A549 (cell line): ENCODE measurements at regions not wholly inside any gene's neighbourhood (a gene's known extent, or its start where the extent isn't known, plus 50 kb on each side); places are given as distances from the start of the nearest gene placed in this dataset.

ENCODE experiments used
- ATAC-seq, 2 experiments: fragments of 200-7000 bp in 1 of 2; fragments of >200 bp in 1 of 2; cut with Nextera tagmentation in 1 of 2; cut with Tn5 transposase in 1 of 2; 3 replicates each; pipeline versions ENCODE4 v1.8.0 to v1.9.1; 2018 to 2020; ENCODE audit warnings: mild to moderate bottlenecking in 1 of 2, moderate library complexity in 1 of 2
- CTCF ChIA-PET: fragments of 300-600 bp; sonication (Branson Sonifier 250); formaldehyde crosslinking; extraction: SDS; loops from one replicate; lab custom pipeline; 2021; ENCODE audit warnings: antibody characterized with exemption, inconsistent platforms; lab: Yijun Ruan, JAX
- POLR2A ChIA-PET: fragments of 350-600 bp; formaldehyde crosslinking; extraction: SDS; loops from one replicate; lab custom pipeline; 2021; ENCODE audit warnings: antibody characterized with exemption, inconsistent platforms; lab: Yijun Ruan, JAX
- DNase-seq, 2 experiments: peaks; one replicate each; pipeline versions ENCODE4 v3.0.0 to v3.0.0-alpha.2; 2011 to 2016; ENCODE audit warnings: low read depth in 1 of 2, low spot score in 1 of 2
- FAIRE-seq: peaks from 2 replicates; lab custom pipeline; 2011; peaks lifted over from hg19 to GRCh38; lab: Jason Lieb, UNC
- H3K27ac ChIP-seq, 2 experiments: fragments of >200 bp; sonication (Bioruptor Twin); formaldehyde crosslinking; 3 replicates each; pipeline ENCODE4 v1.5.1; 2016 to 2017
- H3K4me1 ChIP-seq: fragments of >200 bp; sonication (Bioruptor Twin); formaldehyde crosslinking; 3 replicates; pipeline ENCODE4 v1.6.1; 2016
- H3K4me2 ChIP-seq: fragments of >200 bp; sonication (Bioruptor Twin); formaldehyde crosslinking; 3 replicates; pipeline ENCODE4 v1.6.1; 2016
- H3K4me3 ChIP-seq: fragments of >200 bp; sonication (Bioruptor Twin); formaldehyde crosslinking; 3 replicates; pipeline ENCODE4 v1.5.1; 2016
- H3K9me3 ChIP-seq: fragments of >200 bp; sonication (Bioruptor Twin); formaldehyde crosslinking; 3 replicates; pipeline ENCODE4 v1.6.1; 2016
- BHLHE40 ChIP-seq: IDR thresholded peaks from 2 replicates; pipeline ENCODE4 v1.6.1; 2012; ENCODE audit warnings: low read depth, low read length, inconsistent platforms
- CHD2 ChIP-seq: fragments of 150-350 bp; IDR thresholded peaks from 2 replicates; pipeline ENCODE4 v1.6.1; 2014; ENCODE audit warnings: low read length; ENCODE audit not compliant: partially characterized antibody
- CHD4 ChIP-seq: fragments of 200-600 bp; sonication (generic); IDR thresholded peaks from 2 replicates; pipeline ENCODE4 v1.6.1; 2016; ENCODE audit warnings: antibody characterized with exemption, mild to moderate bottlenecking, borderline replicate concordance
- ESRRA ChIP-seq: fragments of 150-350 bp; IDR thresholded peaks from 2 replicates; pipeline ENCODE4 v1.6.1; 2014; ENCODE audit warnings: mild to moderate bottlenecking, low read length, borderline replicate concordance
- FOSL2 ChIP-seq, 2 experiments: fragments of 450-650 bp in 1 of 2; fragments of >200 bp in 1 of 2; sonication (Bioruptor Twin) in 1 of 2; formaldehyde crosslinking; IDR thresholded peaks; 2 replicates each; pipeline versions ENCODE4 v1.5.0 to v1.6.1; 2016 to 2020; ENCODE audit warnings: mild to moderate bottlenecking in 1 of 2, moderate library complexity in 1 of 2
- GATA3 ChIP-seq: IDR thresholded peaks from 2 replicates; pipeline ENCODE4 v1.6.1; 2012; ENCODE audit warnings: borderline replicate concordance
- HEYL ChIP-seq: fragments of 250-450 bp; sonication (Bioruptor Pico); IDR thresholded peaks from 2 replicates; pipeline ENCODE4 v1.8.0; 2021; ENCODE audit warnings: mild to moderate bottlenecking, moderate library complexity
- JUN ChIP-seq, 2 experiments: fragments of >200 bp; sonication (Bioruptor Twin); formaldehyde crosslinking; IDR thresholded peaks; 2 replicates in 1 of 2; 3 replicates in 1 of 2; pipeline ENCODE4 v1.6.1; 2016 to 2017
- KDM5A ChIP-seq: fragments of 200-600 bp; sonication (generic); IDR thresholded peaks from 2 replicates; pipeline ENCODE4 v1.6.1; 2016; ENCODE audit warnings: antibody characterized with exemption, mild to moderate bottlenecking
- MYC ChIP-seq: IDR thresholded peaks from 2 replicates; pipeline ENCODE4 v1.6.1; 2012; ENCODE audit warnings: mild to moderate bottlenecking, inconsistent platforms, low read length, improper control_type of control experiment, borderline replicate concordance
- NFE2L2 ChIP-seq: fragments of 150-350 bp; conservative IDR thresholded peaks from 2 replicates; pipeline ENCODE4 v1.6.1; 2014; ENCODE audit warnings: low read length
- NR3C1 ChIP-seq: fragments of >200 bp; sonication (Bioruptor Twin); formaldehyde crosslinking; IDR thresholded peaks from 3 replicates; pipeline ENCODE4 v1.6.1; 2017
- PHF8 ChIP-seq: fragments of 200-600 bp; sonication (generic); IDR thresholded peaks from 2 replicates; pipeline ENCODE4 v1.6.1; 2016; ENCODE audit warnings: low read depth, mild to moderate bottlenecking, antibody characterized with exemption, moderate library complexity, borderline replicate concordance
- POLR2AphosphoS2 ChIP-seq: conservative IDR thresholded peaks from 2 replicates; pipeline ENCODE4 v1.6.1; 2012; ENCODE audit warnings: low read length, improper control_type of control experiment, inconsistent platforms
- RAD21 ChIP-seq, 2 experiments: fragments of >200 bp in 1 of 2; sonication (Bioruptor Twin) in 1 of 2; formaldehyde crosslinking in 1 of 2; IDR thresholded peaks in 1 of 2; conservative IDR thresholded peaks in 1 of 2; 2 replicates in 1 of 2; 3 replicates in 1 of 2; pipeline ENCODE4 v1.6.1; 2012 to 2018; ENCODE audit warnings: inconsistent platforms in 1 of 2
- RARB ChIP-seq: fragments of 250-450 bp; sonication (Bioruptor Pico); IDR thresholded peaks from 2 replicates; pipeline ENCODE4 v1.8.0; 2021; ENCODE audit warnings: mild to moderate bottlenecking, moderate library complexity
- TFCP2L1 ChIP-seq: fragments of 250-450 bp; sonication (Bioruptor Pico); IDR thresholded peaks from 2 replicates; pipeline ENCODE4 v1.5.0; 2021; ENCODE audit warnings: mild to moderate bottlenecking
- ZSCAN20 ChIP-seq: fragments of 250-450 bp; sonication (Bioruptor Pico); IDR thresholded peaks from 2 replicates; pipeline ENCODE4 v1.8.0; 2022; ENCODE audit warnings: mild to moderate bottlenecking, moderate library complexity
- WGBS: methylation state at CpG from one replicate; pipeline ENCODE4 v1.1.6; 2017; ENCODE audit errors: missing lambda C conversion rate; 5-methylcytosine and 5-hydroxymethylcytosine counted together
- TF ChIP-seq, protein P1 (sequence below): fragments of 250-450 bp; sonication (Bioruptor Pico); IDR thresholded peaks from 2 replicates; pipeline ENCODE4 v1.5.0; 2021; ENCODE audit warnings: mild to moderate bottlenecking, moderate library complexity, borderline replicate concordance
- TF ChIP-seq, protein P2 (sequence below): fragments of 450-650 bp; IDR thresholded peaks from 2 replicates; pipeline ENCODE4 v1.6.1; 2014; ENCODE audit warnings: antibody characterized with exemption
- TF ChIP-seq, protein P3 (sequence below): IDR thresholded peaks from 2 replicates; pipeline ENCODE4 v1.6.1; 2012
- TF ChIP-seq, protein P4 (sequence below): fragments of >200 bp; sonication (Bioruptor Twin); formaldehyde crosslinking; IDR thresholded peaks from 3 replicates; pipeline ENCODE4 v1.5.1; 2016
- TF ChIP-seq, protein P5 (sequence below): fragments of 250-450 bp; sonication (Bioruptor Pico); IDR thresholded peaks from 2 replicates; pipeline ENCODE4 v1.5.0; 2020; ENCODE audit warnings: low read depth, mild to moderate bottlenecking, moderate library complexity

DNA sequence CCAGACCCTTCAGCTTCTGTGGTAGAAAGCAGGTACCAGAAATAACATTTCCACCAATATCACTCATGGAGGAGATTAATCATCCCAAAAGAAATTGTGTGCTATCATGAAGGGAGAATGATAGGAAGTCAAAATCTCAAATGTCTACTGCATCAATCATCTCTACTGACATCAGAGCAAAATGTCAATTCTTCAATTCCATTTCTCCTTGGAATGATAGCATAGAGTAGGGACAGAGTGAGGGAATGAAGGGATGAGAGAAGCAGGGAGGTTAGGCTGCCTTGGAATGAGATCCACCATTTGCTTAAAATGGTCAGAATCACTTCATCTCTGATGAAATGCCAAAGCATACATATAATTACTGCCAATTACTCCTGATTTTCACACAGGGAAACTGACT, 371.8 kb upstream of the ACVR2A start:
- DNase-seq (no peak), FAIRE-seq (no peak), ATAC-seq (no peak)
- Histone ChIP-seq H3K4me3 (no peak overlapping the region), H3K9me3 (no peaks in the 10 kb centered on the region), H3K4me1 (no peaks in the 10 kb centered on the region), H3K27ac (no peak overlapping the region), H3K4me2 (no peak overlapping the region)
- ChIA-PET CTCF (no interaction called here), POLR2A (no interaction called here)
- TF ChIP-seq CHD2 (no peak), CHD4 (no peak), NR3C1 (no peak), TFCP2L1 (CRISPR knock-in tag) (no peak), POLR2AphosphoS2 (no peak), ESRRA (no peak)
- TF ChIP-seq, protein P1, sequence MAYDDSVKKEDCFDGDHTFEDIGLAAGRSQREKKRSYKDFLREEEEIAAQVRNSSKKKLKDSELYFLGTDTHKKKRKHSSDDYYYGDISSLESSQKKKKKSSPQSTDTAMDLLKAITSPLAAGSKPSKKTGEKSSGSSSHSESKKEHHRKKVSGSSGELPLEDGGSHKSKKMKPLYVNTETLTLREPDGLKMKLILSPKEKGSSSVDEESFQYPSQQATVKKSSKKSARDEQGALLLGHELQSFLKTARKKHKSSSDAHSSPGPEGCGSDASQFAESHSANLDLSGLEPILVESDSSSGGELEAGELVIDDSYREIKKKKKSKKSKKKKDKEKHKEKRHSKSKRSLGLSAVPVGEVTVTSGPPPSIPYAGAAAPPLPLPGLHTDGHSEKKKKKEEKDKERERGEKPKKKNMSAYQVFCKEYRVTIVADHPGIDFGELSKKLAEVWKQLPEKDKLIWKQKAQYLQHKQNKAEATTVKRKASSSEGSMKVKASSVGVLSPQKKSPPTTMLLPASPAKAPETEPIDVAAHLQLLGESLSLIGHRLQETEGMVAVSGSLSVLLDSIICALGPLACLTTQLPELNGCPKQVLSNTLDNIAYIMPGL (CRISPR knock-in tag), result no peak

DNA sequence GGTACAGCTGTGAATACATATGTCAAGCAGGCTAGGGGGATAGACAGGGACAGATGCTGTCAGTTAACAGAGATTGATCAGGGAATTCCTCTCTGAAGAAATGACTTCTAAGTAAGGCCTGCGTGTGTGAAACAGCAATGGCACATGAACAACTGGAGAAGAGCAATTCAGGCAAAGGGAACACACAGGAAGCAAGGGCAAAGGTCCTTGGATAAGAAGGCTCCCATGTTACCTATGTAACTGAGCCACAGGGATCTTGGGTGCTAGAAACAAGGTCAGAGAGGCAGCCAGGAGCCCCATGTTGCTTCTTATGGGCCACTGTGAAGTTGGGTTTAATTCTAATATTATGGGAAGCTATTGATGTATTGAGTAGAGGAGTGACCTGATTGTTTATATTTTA, 373.7 kb upstream of the ACVR2A start:
- ChIA-PET CTCF (no interaction called here), POLR2A (no interaction called here)
- no peak for FAIRE-seq
- 0% methylated on average over 1 of the region's 1 CpG for WGBS
- H3K9me3 ChIP-seq, result no peaks in the 10 kb centered on the region
- DNase-seq, result no peak
- no peak overlapping the region for H3K4me2 ChIP-seq
- TF ChIP-seq, protein P2, sequence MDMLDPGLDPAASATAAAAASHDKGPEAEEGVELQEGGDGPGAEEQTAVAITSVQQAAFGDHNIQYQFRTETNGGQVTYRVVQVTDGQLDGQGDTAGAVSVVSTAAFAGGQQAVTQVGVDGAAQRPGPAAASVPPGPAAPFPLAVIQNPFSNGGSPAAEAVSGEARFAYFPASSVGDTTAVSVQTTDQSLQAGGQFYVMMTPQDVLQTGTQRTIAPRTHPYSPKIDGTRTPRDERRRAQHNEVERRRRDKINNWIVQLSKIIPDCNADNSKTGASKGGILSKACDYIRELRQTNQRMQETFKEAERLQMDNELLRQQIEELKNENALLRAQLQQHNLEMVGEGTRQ, result no peak
- no peak for TF ChIP-seq CHD2
- no peak for TF ChIP-seq PHF8
- no peaks in the 10 kb centered on the region for H3K4me1 ChIP-seq
- no peak for ATAC-seq
- no peak overlapping the region for H3K27ac ChIP-seq
- no peak overlapping the region for H3K4me3 ChIP-seq

DNA sequence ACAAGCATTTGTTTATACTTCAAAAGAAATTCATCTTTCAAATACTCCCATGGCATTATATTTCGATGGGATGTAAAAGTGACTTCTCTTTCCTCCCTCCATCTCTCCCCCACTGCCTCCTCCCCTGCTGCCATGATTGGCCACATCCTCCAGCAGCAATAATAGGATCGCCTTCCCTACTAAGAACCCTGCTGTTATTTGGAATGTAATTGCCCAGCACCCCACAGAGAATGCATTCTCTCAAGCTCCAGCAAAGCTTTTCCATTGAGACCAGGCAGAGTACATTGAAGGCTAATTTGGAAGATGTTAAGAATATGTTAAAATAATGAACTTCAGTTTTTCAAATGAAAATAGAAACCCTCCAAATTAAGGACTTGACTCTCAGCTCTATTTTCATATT, 375.4 kb upstream of the ACVR2A start:
- FAIRE-seq (no peak), ATAC-seq (no peak), DNase-seq (no peak)
- ChIA-PET POLR2A (no interaction called here), CTCF (no interaction called here)
- Histone ChIP-seq H3K4me3 (no peak overlapping the region), H3K4me2 (no peak overlapping the region), H3K9me3 (no peaks in the 10 kb centered on the region), H3K27ac (no peak overlapping the region), H3K4me1 (no peaks in the 10 kb centered on the region)
- 22% methylated on average over 2 of the region's 2 CpGs for WGBS
- TF ChIP-seq HEYL (CRISPR knock-in tag) (no peak), GATA3 (no peak)

DNA sequence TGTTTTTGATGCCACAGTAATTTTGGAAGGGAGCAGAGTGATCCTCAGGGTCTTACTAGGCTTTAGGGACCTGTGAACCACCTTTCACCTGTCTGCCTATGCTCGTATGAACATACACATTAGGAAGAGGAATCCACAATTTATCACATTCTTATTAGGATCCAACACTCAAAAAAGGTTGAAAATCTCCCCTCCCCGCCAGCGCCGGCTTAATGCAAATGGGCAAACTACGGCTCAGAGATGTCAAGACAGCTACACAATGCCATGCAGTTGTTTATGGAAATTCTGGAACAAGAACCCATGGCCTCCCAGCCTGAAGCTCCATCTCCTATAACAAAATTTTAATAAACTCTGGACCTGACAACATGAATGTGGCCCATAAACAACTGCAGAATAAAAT, 375.9 kb upstream of the ACVR2A start:
- WGBS, result 49% methylated on average over 5 of the region's 5 CpGs
- POLR2A ChIA-PET, result no interaction called here
- no peak overlapping the region for H3K27ac ChIP-seq
- FAIRE-seq (no peak), ATAC-seq (no peak), DNase-seq (no peak)
- CTCF ChIA-PET, result no interaction called here
- H3K4me2 ChIP-seq, result no peak overlapping the region
- no peaks in the 10 kb centered on the region for H3K9me3 ChIP-seq
- no peak overlapping the region for H3K4me3 ChIP-seq
- no peaks in the 10 kb centered on the region for H3K4me1 ChIP-seq
- TF ChIP-seq, protein P3, sequence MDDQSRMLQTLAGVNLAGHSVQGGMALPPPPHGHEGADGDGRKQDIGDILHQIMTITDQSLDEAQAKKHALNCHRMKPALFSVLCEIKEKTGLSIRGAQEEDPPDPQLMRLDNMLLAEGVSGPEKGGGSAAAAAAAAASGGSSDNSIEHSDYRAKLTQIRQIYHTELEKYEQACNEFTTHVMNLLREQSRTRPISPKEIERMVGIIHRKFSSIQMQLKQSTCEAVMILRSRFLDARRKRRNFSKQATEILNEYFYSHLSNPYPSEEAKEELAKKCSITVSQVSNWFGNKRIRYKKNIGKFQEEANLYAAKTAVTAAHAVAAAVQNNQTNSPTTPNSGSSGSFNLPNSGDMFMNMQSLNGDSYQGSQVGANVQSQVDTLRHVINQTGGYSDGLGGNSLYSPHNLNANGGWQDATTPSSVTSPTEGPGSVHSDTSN, result no peak
- no peak for TF ChIP-seq KDM5A
- TF ChIP-seq RARB (CRISPR knock-in tag), result no peak
- TF ChIP-seq CHD4, result no peak
- no peak for TF ChIP-seq ZSCAN20 (CRISPR knock-in tag)
- TF ChIP-seq BHLHE40, result no peak
- TF ChIP-seq, protein P4, sequence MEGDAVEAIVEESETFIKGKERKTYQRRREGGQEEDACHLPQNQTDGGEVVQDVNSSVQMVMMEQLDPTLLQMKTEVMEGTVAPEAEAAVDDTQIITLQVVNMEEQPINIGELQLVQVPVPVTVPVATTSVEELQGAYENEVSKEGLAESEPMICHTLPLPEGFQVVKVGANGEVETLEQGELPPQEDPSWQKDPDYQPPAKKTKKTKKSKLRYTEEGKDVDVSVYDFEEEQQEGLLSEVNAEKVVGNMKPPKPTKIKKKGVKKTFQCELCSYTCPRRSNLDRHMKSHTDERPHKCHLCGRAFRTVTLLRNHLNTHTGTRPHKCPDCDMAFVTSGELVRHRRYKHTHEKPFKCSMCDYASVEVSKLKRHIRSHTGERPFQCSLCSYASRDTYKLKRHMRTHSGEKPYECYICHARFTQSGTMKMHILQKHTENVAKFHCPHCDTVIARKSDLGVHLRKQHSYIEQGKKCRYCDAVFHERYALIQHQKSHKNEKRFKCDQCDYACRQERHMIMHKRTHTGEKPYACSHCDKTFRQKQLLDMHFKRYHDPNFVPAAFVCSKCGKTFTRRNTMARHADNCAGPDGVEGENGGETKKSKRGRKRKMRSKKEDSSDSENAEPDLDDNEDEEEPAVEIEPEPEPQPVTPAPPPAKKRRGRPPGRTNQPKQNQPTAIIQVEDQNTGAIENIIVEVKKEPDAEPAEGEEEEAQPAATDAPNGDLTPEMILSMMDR, result no peak
- no peak for TF ChIP-seq FOSL2 (IDR thresholded peaks at IDR 0.05)
- no peak for TF ChIP-seq FOSL2 (CRISPR knock-in tag; IDR thresholded peaks at IDR 0.05)
- no peak for TF ChIP-seq NFE2L2
- no peak for TF ChIP-seq MYC
- TF ChIP-seq RAD21 (conservative IDR thresholded peaks at IDR 0.05 in 1 of 2, IDR thresholded peaks at IDR 0.05 in 1 of 2), result no peak
- TF ChIP-seq, protein P5, sequence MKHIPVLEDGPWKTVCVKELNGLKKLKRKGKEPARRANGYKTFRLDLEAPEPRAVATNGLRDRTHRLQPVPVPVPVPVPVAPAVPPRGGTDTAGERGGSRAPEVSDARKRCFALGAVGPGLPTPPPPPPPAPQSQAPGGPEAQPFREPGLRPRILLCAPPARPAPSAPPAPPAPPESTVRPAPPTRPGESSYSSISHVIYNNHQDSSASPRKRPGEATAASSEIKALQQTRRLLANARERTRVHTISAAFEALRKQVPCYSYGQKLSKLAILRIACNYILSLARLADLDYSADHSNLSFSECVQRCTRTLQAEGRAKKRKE (CRISPR knock-in tag), result no peak
- TF ChIP-seq JUN (IDR thresholded peaks at IDR 0.05), result no peak
- no peak for TF ChIP-seq GATA3
- TF ChIP-seq CHD2, result no peak
- TF ChIP-seq, all 56 proteins: peak for 0
